CD14-positive monocyte (primary cell): ENCODE measurements at regions not wholly inside any gene's neighbourhood (a gene's known extent, or its start where the extent isn't known, plus 50 kb on each side); places are given as distances from the start of the nearest gene placed in this dataset.
A peak's percentile ranks its signal among the peaks of the same experiment; 100 is the strongest.

Source experiments
- DNase-seq, 3 donors: peaks; one replicate each; pipeline ENCODE4 v3.0.0-alpha.2; 2011 to 2022
- H2AFZ ChIP-seq: 2 replicates; pipeline ENCODE4 v1.6.0; 2012; ENCODE audit warnings: mild to moderate bottlenecking, low read depth, low read length, inconsistent platforms; ENCODE audit not compliant: insufficient read depth, poor library complexity, severe bottlenecking
- H3K27ac ChIP-seq, 2 donors: 1 replicate in 1 of 2; 2 replicates in 1 of 2; pipeline ENCODE4 v1.5.1; 2012 to 2013; ENCODE audit warnings: low read length in 2 of 2, control low read depth in 1 of 2, inconsistent platforms in 1 of 2, low read depth in 1 of 2, mild to moderate bottlenecking in 1 of 2
- H3K27me3 ChIP-seq, 2 donors: one replicate each; pipeline versions ENCODE4 v1.6.0 to v1.6.1; 2011 to 2013; ENCODE audit warnings: low read length in 2 of 2; ENCODE audit not compliant: control insufficient read depth in 2 of 2, insufficient read depth in 2 of 2
- H3K36me3 ChIP-seq, 2 donors: replicated peaks in 1 of 2; 1 replicate in 1 of 2; 2 replicates in 1 of 2; pipeline versions ENCODE4 v1.5.1 to v1.6.1; 2012 to 2013; ENCODE audit warnings: low read length in 2 of 2, control low read depth in 1 of 2, inconsistent platforms in 1 of 2, mild to moderate bottlenecking in 1 of 2; ENCODE audit not compliant: insufficient read depth in 2 of 2, control insufficient read depth in 1 of 2
- H3K4me1 ChIP-seq, 2 donors: 1 replicate in 1 of 2; 2 replicates in 1 of 2; pipeline versions ENCODE4 v1.5.1 to v1.6.1; 2012 to 2013; ENCODE audit warnings: low read length in 2 of 2, control low read depth in 1 of 2, inconsistent platforms in 1 of 2, mild to moderate bottlenecking in 1 of 2, moderate library complexity in 1 of 2; ENCODE audit not compliant: insufficient read depth in 2 of 2, control insufficient read depth in 1 of 2
- H3K4me2 ChIP-seq: replicated peaks from 2 replicates; pipeline ENCODE3; 2012; ENCODE audit warnings: low read length, moderate library complexity, mild to moderate bottlenecking; ENCODE audit not compliant: poor library complexity, severe bottlenecking; ENCODE audit errors: extremely low read depth
- H3K4me3 ChIP-seq, 3 experiments: fragments of 200-600 bp in 1 of 3; sonication (generic) in 1 of 3; replicated peaks in 1 of 3; 1 replicate in 2 of 3; 2 replicates in 1 of 3; pipeline ENCODE4 v1.5.1; 2011 to 2013; ENCODE audit warnings: low read length in 3 of 3, mild to moderate bottlenecking in 3 of 3, control low read depth in 2 of 3, low read depth in 2 of 3, inconsistent platforms in 1 of 3, moderate library complexity in 1 of 3
- H3K79me2 ChIP-seq: 2 replicates; pipeline ENCODE4 v1.6.0; 2012; ENCODE audit warnings: mild to moderate bottlenecking, control low read depth, inconsistent platforms, low read length, moderate library complexity; ENCODE audit not compliant: insufficient read depth
- H3K9ac ChIP-seq: 2 replicates; pipeline ENCODE4 v1.6.0; 2017; ENCODE audit warnings: low read length, mild to moderate bottlenecking; ENCODE audit not compliant: insufficient read depth, poor library complexity, severe bottlenecking
- H3K9me3 ChIP-seq, 2 donors: replicated peaks in 1 of 2; 1 replicate in 1 of 2; 2 replicates in 1 of 2; pipeline versions ENCODE4 v1.5.1 to v1.6.1; 2012 to 2013; ENCODE audit warnings: low read length in 2 of 2, control low read depth in 1 of 2; ENCODE audit not compliant: control insufficient read depth in 1 of 2, insufficient read depth in 1 of 2
- H4K20me1 ChIP-seq: 2 replicates; pipeline ENCODE4 v1.6.0; 2012; ENCODE audit warnings: mild to moderate bottlenecking, low read length, control low read depth, moderate library complexity; ENCODE audit not compliant: insufficient read depth
- H3K27ac Mint-ChIP-seq, 7 donors: one replicate each; pipeline ENCODE4 v1.8.0; 2020; ENCODE audit warnings: mild to moderate bottlenecking in 7 of 7, mixed read lengths in 7 of 7, moderate library complexity in 6 of 7, inconsistent platforms in 2 of 7
- H3K27me3 Mint-ChIP-seq, 3 donors: one replicate each; pipeline ENCODE4 v1.8.0; 2021 to 2022; ENCODE audit warnings: low read depth in 3 of 3, mild to moderate bottlenecking in 3 of 3, mixed read lengths in 3 of 3, moderate library complexity in 3 of 3, inconsistent platforms in 1 of 3
- H3K36me3 Mint-ChIP-seq, 2 donors: one replicate each; pipeline ENCODE4 v1.8.0; 2020; ENCODE audit warnings: mixed read lengths in 2 of 2, inconsistent platforms in 1 of 2, mild to moderate bottlenecking in 1 of 2
- H3K4me1 Mint-ChIP-seq: one replicate; pipeline ENCODE4 v1.8.0; 2020; ENCODE audit warnings: mild to moderate bottlenecking, mixed read lengths
- H3K4me3 Mint-ChIP-seq, 2 donors: one replicate each; pipeline ENCODE4 v1.8.0; 2020; ENCODE audit warnings: mild to moderate bottlenecking in 2 of 2, mixed read lengths in 2 of 2, moderate library complexity in 1 of 2
- H3K9me3 Mint-ChIP-seq, 7 donors: one replicate each; pipeline ENCODE4 v1.8.0; 2020 to 2022; ENCODE audit warnings: mixed read lengths in 7 of 7, mild to moderate bottlenecking in 6 of 7, moderate library complexity in 6 of 7, inconsistent platforms in 2 of 7
- WGBS: methylation state at CpG from one replicate; pipeline ENCODE4 v1.1.5; 2013; ENCODE audit warnings: missing lambda C conversion rate; ENCODE audit not compliant: insufficient coverage; 5-methylcytosine and 5-hydroxymethylcytosine counted together
- intact Hi-C, 2 donors: fragments of 100-400 bp; cut with micrococcal nuclease; formaldehyde crosslinking; loops; one replicate each; pipeline versions ENCODE4 v1.15.0 to v1.15.1; 2023
- TF ChIP-seq, protein P1 (sequence below): fragments of 200-600 bp; IDR thresholded peaks from one replicate; pipeline ENCODE4 v1.8.0; 2022; ENCODE audit warnings: antibody characterized with exemption, mild to moderate bottlenecking

DNA sequence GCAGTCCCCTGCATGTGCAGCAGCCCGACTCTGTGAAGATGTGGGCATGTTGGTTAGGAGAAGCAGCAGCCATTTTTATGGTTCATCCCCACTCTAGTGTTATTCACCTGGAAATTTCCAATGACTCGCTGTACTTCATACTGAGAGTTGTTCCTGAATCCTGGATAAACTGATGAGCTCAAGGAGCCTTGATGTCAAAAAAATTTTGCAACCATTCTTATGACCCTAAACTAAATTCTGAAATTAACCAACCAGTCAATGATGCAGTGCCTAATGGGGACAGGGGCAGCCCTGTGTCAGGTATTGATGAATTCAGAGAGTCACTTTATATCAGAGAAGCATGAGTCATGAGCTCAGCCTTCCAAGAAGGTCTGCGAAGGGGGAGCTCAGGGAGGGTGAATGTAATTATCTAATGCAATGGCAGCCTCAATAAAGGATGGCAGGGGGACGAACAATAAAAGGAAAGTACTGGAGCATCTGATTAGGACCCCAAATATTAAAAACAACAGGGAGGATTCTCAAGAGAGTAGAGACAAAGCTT lies 108.4 kb upstream of the VEPH1 start:
- Histone ChIP-seq H2AFZ (peak overlapping the region; percentile 51), H3K9me3 (peaks cover 0 to 3% of the 10 kb centered on the region in 2 donors), H3K9ac (no peak overlapping the region), H3K27ac (no peak overlapping the region), H3K79me2 (no peaks in the 10 kb centered on the region), H3K36me3 (no peaks in the 10 kb centered on the region), H3K4me1 (peaks cover 2 to 3% of the 10 kb centered on the region in 2 donors), H3K4me2 (no peak overlapping the region), H3K4me3 (no peak overlapping the region), H3K27me3 (peaks cover 4 to 14% of the 10 kb centered on the region in 2 donors), H4K20me1 (no peaks in the 10 kb centered on the region)
- Mint-ChIP-seq H3K4me1 (peaks cover 10% of the 10 kb centered on the region), H3K27me3 (peaks cover 3 to 35% (median 20%) of the 10 kb centered on the region in 3 donors), H3K4me3 (no peak overlapping the region), H3K27ac (no peak overlapping the region), H3K36me3 (no peaks in the 10 kb centered on the region), H3K9me3 (peaks cover 3 to 10% (median 7%) of the 10 kb centered on the region in 7 donors)
- DNase-seq, result peak in 1 of 3 donors; percentile 25
- TF ChIP-seq, protein P1, sequence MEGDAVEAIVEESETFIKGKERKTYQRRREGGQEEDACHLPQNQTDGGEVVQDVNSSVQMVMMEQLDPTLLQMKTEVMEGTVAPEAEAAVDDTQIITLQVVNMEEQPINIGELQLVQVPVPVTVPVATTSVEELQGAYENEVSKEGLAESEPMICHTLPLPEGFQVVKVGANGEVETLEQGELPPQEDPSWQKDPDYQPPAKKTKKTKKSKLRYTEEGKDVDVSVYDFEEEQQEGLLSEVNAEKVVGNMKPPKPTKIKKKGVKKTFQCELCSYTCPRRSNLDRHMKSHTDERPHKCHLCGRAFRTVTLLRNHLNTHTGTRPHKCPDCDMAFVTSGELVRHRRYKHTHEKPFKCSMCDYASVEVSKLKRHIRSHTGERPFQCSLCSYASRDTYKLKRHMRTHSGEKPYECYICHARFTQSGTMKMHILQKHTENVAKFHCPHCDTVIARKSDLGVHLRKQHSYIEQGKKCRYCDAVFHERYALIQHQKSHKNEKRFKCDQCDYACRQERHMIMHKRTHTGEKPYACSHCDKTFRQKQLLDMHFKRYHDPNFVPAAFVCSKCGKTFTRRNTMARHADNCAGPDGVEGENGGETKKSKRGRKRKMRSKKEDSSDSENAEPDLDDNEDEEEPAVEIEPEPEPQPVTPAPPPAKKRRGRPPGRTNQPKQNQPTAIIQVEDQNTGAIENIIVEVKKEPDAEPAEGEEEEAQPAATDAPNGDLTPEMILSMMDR, result no peak
- intact Hi-C loops, result loop anchor here in 1 of 2 donors (10.0 kb wide), 1 partner anchor 823 kb away; no protein-coding TSS in a partner anchor
- WGBS, result no CpG with 5 or more reads among the region's 4 CpGs

DNA sequence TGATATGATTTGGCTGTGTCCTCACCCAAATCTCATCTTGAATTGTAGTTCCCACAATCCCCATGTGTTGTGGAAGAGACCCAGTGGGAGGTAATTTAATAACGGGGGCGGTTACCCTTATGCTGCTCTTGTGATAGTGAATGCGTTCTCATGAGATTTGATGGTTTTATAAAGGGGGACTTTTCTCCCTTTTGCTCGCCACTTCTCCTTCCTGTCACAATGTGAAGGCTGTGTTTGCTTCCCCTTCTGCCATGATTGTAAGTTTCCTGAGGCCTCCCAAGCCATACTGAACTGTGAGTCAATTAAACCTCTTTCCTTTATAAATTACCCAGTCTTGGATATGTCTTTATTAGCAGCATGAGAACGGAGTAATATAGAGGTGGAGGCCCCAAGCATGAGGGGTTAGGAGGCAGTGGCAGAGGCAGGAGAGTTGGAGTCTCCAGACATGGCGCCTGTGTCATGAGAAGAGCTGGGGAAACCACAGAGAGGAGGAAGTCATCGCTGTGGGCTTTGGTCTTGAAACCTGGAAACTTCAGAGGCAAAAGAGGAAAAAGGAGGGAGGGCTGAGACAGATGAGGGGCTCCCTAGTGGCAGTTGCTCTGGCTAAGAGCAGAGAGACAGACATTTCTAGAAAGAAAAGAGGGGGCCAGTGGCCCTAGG lies 107.8 kb upstream of the VEPH1 start:
- Mint-ChIP-seq H3K4me1 (peaks cover 12% of the 10 kb centered on the region), H3K9me3 (peaks cover 3 to 13% (median 7%) of the 10 kb centered on the region in 7 donors), H3K36me3 (no peaks in the 10 kb centered on the region), H3K27ac (peak overlapping the region in 2 of 7 donors; percentile 8 to 28), H3K27me3 (peaks cover 3 to 36% (median 20%) of the 10 kb centered on the region in 3 donors), H3K4me3 (no peak overlapping the region)
- intact Hi-C loops, result loop anchor here in 1 of 2 donors (10.0 kb wide), 1 partner anchor 824 kb away; no protein-coding TSS in a partner anchor
- H3K4me2 ChIP-seq, result no peak overlapping the region
- no peak overlapping the region for H3K4me3 ChIP-seq
- H2AFZ ChIP-seq, result peak overlapping the region; percentile 51
- peaks cover 0 to 3% of the 10 kb centered on the region in 2 donors for H3K9me3 ChIP-seq
- TF ChIP-seq, protein P1, result no peak
- 15% methylated on average over 3 of the region's 7 CpGs for WGBS
- no peaks in the 10 kb centered on the region for H3K36me3 ChIP-seq
- no peak overlapping the region for H3K9ac ChIP-seq
- H3K79me2 ChIP-seq, result no peaks in the 10 kb centered on the region
- DNase-seq, result peak in 1 of 3 donors; percentile 53
- H3K4me1 ChIP-seq, result peaks cover 3 to 4% of the 10 kb centered on the region in 2 donors
- H3K27me3 ChIP-seq, result peaks cover 4 to 14% of the 10 kb centered on the region in 2 donors
- no peaks in the 10 kb centered on the region for H4K20me1 ChIP-seq
- no peak overlapping the region for H3K27ac ChIP-seq
